NCI-H460 (cell line): ENCODE measurements at regions not wholly inside any gene's neighbourhood (a gene's known extent, or its start where the extent isn't known, plus 50 kb on each side); places are given as distances from the start of the nearest gene placed in this dataset.

Experiments used
- DNase-seq: peaks from one replicate; pipeline ENCODE4 v3.0.0-alpha.2; 2016; ENCODE audit warnings: low read depth; ENCODE audit errors: extremely low read depth

DNA sequence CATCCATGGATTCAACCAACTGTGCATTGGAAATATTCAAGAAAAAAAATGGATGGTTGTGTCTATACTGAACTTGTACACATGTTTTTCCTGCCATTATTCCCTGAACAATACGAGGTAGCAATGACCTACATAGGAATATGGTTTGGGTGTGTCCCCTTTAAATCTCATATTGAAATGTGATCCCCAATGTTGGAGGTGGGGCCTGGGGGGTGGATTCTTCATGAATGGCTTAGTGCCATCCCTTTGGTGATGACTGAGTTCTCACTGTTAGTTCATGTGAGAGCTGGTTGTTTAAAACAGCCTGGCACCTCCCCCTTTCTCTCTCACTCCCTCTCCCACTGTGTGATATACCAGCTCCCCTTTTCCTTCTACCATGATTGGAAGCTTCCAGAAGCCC lies 139.8 kb upstream of the BACH2 start:
- DNase-seq = no peak

DNA sequence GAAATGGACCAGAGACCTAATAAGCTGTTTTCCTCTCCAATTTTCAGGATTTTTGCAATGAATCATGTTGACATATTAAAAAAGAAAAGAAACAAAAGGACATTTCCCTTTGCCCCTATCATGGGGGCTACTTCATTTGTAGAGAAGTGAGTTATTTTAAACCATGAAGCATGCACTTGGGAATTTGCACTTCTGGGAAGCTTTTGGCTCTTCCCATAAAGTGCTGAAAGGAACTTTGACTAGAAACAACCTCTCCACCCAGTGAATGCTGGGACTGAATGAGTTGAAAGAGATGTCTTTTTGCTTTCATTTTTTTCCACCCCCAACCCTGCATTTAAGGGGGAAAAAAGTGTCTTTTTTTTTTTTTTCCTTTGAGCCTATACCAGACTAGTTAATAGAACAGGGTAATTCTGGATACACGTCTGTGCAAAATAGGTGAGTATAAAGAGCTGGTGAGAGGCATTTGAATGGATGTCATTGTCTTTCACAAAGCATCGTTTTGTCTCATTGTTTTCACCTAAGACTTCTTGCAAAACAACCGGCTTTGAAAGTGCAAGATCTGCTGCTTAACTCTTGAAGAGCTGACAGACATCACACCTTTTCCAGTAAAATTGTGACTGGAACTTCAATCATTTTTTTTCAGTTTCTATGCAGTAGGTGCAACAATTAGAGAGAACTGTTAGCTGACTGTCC lies 138.7 kb upstream of the BACH2 start:
- no peak for DNase-seq

DNA sequence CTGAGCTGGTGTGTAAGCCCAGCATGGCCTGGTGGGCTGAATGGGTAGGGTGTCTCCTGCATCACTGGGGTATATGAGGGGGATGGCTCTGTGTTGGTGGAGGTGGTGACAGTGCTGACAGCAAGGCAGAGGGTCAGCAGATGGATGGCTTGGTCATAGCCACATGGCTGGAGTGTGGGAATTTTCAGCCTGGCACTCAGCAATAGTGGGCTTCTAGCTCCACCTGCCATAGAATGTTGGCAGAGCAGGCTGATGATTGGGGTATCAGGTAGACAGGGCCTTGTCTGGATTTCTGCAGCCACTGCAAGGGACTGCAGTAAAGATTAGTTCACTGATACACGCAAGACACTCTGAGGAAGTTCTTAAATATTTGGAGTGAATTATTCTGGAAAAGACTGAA lies 137.5 kb upstream of the BACH2 start:
- no peak for DNase-seq

DNA sequence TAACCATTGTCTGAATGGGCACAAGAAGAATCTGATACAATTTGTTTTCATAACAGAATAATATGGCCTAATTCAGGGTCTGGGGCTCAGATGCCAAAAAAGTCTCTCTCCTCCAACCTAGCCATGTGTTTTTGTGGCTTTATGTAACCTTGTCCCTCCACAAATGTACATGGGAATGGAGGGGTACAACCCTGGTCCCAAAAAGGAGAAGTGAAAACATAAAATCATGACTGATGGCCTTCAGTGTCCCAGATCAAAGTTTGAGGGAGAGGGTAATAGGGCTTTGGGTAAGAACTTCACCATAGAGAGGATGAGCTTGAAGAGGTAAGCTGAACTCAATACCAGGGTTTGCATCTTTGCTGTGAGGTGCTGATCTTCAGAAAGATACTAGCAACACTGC lies 136.3 kb upstream of the BACH2 start:
- DNase-seq = no peak

DNA sequence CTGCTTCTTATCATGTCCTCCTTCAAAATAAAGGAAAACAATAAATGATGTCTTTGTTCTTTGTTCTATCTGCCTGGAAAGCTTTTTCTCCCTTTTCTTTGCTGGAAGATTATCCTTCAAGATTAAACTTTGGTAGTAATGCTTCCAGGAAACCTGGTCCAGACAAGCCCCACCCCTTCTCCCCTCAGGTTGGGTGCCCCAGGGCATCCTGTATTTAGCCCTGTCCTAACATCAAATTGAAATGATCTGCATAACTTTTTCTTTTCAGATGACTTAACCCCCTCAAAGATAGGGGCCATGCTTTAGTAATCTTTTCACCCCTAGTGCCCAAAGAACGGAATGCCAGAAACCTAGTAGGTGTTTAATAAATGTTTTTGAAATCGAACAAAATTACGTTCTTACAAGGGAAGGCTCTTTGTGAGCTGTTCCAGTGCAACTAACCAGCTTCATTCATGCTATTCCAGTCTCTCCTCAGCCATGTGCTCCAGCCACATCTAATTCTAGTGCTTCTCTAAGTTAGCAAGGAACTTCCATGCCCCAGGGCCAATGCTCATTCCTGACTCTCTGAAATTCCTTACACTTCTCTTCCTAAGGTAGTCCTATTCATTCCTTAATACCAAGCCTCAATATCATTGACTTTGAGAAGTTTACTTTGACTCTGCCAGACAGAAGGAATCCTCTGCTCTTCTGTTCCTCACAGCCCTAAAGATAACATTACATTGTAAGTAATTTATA lies 135.6 kb upstream of the BACH2 start:
- DNase-seq = no peak

DNA sequence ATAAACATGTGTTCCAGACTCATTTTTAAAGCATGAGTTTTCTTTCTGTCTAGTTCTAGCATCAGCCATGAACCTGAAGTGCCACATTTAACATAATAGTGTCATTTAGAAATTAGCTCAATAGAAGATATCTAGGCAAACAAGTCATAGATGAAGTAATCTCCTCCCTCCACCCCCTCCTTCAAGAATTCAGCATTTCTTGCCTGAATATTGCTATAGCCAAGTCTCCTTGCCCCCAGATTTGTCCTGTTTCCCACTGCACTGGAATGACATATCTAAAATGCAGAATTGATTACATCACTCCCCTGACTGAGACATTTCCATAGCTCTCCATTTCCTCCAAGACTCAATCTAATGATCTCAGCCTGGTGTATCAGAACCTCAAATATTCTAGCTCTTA lies 134.9 kb upstream of the BACH2 start:
- no peak for DNase-seq

DNA sequence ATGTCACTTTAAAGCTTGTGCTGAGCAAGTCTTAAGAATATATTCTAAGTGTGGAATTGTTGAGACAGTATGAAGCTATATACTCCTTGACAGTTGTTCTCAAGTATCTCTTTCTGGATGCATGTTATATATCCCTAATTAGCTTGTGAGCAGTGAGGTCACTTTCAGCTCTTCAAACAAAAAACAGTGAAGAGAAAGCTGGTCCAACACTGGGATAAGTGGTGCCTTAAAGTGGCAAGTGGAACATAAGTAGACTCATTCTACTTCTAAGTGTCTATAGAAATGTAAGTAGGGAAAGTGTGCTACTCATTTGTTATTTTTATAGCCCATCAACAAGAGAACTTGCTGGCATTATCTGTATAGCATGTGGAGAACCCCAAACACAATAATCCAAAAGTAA lies 133.1 kb upstream of the BACH2 start:
- DNase-seq = no peak

DNA sequence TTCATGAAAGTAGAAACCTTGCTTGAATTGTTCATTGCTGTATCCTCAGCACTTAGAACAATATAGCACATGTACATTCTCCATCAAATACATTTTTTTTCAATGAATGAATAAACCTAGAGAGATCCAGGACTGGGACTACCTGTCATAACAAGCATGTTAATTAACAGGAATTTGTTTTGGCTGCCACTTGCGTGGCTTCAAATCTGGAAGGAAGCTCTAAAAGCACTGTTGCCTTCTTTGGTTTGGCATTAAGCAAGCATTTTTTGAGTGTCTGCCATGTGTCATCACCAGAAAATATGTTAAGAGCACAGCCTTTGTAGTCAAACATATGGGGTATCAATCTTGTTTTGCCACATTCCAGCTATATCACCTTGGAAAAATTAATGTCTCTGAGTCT lies 131.9 kb upstream of the BACH2 start:
- DNase-seq = no peak

DNA sequence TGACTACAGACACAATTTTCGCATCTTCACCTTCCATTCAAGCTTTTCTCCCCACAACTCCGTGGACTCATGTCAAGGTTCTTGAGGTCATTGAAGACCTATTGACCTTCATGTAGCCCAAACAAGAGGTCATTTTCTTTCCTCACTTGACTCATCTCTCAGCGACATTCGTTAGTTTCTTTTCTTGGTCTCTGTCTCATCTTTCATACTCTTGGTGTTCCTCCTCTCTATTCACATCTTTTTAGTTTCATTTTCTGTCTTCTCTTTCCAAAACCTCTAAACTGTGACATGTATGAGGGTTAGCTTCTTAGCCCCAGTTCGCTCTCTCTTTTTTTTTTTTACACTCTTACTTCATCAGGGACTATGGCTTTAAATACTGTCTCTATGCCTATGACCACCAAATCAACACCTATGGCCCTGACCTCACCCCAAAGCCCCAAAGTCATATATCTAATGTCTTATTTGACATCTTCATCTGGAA lies 128.6 kb upstream of the BACH2 start:
- DNase-seq = no peak

DNA sequence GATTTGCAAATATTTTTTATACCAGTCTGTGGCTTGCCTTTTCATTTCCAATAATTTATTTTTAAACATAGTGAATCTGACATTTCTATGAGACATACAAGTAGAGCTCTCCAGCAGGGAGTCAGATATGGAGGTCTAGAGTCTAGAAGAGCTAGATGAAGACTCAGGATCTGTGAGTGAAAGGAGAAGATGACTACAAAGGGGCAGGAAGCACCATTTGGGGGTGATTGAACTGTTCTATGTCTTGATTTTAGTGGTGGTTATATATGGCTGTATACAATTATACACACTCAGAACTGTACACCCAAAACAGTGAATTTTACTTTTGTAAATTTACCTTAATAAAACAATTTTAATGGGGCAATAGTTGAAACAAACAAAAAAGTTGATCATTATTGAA lies 127.9 kb upstream of the BACH2 start:
- no peak for DNase-seq

DNA sequence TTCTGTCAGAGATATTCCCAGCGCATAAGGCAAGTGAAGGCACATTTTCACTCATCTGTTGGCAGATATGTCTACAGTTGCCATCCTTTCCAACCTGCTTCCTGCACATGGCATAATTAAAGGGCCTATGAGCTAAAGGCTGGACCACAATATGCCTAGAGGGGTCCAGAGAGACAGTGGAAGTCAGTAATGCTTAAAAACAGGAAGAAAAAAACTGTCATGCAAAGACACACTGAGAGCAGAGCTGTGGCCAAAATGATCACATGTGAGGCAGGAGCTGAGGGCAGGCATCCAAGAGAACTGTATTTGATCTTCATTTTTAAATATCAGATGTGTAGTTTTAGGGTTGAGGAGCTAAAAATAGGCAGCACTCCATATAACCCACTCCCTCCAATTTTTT lies 125.0 kb upstream of the BACH2 start:
- no peak for DNase-seq

DNA sequence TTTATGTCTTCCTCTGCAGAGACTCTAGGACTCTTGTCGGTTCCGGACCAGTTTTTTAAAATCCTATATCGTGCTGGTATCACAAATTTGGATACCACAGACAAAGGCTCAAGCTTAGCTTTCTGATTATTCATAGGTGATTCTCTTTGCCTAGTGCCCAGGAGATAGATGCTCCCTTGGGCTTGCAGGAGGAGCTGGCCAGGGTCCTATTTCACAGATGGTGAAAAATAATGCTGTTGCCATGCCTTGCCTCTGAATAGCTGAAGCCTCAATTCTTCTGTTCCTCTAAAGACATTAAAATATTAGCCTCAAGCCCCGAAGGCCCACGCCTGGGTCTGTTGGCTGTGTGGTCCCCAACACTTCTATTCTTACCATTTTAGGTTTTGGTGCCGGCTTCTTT lies 123.9 kb upstream of the BACH2 start:
- DNase-seq = no peak

DNA sequence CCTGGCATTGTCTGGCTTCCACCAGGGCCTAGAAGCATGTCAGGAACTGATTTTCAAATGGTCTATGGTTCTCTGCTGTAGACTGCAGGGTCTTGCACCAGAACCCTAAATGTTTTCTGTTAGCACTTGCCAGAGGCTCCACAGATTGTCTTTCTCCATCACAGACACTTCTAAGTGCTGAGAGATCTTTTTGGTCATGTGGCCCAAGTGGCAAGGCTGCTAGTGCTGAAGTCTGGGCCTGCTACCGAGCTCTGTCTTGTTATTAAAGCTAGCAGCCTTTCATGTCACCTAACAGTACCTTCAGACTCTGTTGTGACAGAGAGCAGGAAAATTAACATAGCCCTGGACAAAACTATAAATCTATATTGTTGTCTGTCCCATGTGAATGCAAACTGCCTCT lies 120.7 kb upstream of the BACH2 start:
- DNase-seq = no peak

DNA sequence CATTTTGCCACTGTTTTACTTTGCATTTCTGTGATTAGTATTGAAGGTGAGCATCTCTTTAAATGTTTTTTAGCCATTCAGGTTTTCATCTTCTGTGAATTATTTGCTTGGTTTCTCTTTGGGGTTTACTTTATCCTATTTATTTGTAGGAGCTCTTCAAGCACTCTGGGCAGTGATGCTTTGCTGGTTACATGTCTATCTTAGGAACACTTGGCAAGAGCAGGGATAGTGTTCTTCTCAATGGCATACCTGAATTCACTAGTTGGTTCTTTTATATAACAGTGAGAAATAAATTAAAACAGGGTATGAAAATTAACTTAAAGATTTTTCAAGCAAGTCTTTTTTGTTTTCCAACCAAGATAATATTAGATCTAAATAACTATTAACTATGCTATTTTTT lies 119.7 kb upstream of the BACH2 start:
- DNase-seq = no peak

DNA sequence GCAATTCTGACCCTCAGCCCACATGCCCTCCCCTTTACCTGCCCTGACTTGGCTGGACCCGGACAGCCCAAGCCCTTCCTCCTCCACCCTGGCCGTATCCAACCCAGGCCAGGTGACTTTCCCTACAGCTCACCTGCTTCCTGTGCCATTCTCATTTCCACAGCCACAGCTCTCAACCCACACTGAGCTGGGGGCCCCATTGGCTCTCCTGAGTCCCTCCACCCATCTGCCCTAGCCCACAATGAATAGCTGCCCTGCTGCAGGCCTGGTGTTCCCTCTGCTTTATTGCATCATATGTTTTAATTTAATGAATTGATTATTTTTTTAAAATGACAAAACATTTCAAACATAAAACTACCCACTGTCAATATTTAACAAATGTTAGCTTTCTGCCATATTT lies 118.5 kb upstream of the BACH2 start:
- no peak for DNase-seq

DNA sequence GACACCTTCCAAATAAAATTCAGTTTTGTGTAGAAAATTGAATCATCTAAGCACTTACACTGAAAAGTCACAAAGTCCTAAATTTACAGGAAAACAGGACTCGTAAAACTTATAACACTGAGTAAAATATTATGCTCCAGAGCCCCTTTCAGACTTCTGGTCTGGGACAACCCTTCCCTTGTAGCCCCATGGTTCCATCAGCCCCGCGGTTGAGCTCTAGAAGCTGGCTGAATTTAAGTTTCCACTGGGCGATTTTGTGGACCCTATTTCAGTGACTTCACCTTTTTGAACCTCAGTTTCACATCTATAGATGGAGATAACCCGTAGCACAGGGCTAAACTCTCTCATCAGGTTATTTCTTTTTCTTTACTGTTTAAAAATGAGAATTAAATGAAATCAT lies 117.7 kb upstream of the BACH2 start:
- no peak for DNase-seq

DNA sequence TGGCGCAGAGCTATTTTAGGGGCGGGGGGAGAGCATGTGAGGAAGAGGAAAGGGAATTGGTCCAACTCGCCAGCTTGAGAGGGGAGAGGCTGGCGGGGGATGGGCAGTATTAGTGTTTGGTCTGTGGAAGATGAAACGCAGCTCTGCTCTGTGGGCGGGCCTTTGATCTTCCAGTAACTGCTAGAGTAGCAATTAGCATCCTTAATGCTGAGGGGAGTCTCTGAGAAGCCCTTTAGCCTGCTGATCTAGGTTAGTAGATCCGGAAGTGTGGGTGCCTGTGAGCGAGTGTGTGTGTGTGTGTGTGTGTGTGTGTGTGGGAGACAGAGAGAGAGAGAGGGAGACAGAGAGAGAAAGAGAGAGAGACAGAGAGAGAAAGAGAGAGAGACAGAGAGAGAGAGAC lies 117.2 kb upstream of the BACH2 start:
- no peak for DNase-seq

DNA sequence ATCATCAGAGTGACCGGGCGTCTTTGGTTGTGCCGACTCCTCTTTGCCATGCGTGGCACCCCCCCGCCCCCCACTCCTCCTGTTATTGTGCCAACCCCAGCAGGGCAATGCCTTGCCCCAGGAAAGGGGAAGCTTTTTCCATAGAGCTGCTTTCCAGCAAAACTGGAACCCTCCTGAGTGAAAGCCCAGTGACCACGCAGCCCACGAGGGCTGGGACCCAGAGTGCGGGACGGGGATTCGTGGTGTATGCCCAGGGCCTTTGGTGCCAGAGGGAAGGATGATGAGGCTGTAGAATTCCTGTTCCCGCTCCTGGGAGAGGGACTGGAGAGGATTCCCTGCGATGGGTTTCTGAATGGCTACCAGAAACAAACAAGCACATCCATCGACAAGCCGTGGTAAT lies 116.8 kb upstream of the BACH2 start:
- no peak for DNase-seq

DNA sequence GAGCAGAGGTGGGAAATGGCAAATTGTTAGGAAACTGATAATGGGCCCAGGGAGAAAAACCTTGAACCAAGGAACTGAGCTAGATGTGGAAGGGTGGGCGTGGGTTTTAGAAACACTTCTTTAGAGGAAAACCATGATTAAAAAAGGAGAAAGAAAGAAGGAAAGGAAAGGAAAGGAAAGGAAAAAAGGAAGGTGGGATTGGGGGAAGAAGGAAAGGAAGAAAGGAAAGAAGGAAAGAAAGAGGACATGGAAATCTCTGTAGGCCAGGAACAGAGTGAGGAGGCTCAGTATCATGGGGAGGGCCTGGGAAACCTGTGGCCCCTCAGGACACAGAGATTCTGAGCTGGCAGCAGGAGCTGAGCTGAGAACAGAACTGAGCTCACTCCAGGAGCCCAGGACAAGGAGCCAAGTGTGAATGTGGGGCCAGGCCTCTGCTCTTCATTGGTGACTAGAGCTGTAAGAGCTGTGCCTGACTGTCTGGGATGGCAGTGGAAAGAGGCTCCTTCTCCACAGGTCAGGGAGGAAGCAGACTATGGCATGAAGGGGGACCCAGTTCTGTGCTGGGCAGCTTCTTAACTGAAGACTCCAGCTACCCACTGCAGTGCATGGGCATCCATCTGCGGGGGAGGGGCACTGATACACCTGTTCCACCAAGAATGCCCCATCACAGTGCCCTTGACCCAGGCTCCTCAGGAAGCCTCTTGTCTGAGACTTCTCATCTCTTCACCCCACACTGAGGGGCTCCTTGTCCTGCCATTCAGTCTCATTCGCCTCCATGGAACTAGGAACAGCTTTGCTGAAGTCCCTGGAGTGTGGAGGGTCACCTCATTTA lies 116.1 kb upstream of the BACH2 start:
- no peak for DNase-seq

DNA sequence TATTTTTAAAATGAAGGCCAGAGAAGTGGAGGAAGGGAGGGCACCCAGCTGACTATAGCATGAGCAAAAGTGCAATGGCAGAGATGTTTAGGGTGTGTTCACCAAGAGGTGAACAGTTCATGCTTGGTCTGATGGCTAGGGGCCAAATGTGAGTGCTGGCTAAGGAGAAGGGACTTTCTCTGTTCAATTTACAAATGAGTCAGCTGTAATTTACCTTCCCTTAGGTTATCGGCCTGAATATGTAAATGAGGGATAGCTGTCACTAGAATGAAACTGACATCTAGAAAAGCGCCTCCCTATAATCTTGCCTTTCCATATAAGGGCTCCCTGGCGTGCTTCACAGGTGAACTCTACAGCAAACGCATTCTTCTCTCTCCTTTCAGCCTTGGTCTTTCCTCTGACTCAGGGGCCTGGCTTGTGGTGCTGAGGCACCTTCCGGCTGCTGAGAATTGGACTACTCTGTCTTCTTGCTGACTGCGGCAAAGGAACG lies 114.7 kb upstream of the BACH2 start:
- DNase-seq = no peak

DNA sequence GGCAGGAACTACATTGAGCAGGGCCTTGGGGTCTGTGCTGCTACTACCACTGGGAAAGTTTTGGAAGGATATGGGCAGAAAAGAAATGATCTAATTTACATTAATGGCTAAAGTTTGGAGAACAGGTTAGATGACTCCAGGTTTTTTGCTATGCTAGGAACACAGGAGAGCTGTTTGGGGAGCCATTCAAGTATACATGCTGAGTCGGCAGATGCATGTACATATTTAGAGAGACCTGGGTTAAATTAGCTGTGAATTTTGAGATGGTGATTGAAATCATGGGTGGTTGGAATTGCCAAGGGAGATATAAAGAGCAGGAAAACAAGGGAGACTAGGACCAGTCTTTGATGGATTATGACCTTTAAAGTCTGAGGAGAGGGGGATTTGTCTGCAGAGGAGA lies 113.1 kb upstream of the BACH2 start:
- DNase-seq = no peak

DNA sequence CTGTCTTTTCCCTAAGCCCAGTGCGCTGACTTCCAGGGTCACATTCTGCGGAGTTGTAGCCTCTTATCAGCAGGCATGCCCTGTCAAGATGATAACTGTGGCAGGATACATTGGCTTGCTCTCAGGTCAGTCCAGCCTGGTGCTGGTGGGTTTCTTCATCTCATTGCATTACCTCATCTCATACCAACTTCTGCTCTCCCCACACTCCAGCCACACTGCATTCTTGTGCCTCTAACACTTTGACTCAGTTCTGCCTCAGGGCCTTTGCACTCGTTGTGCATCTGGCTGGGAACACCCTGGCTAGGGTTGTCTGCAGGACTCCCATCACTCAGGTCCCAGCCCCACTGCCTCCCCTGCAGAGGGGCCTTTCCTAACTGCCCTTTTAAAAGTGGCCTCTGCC lies 110.3 kb upstream of the BACH2 start:
- DNase-seq = no peak
